ENCODE measurements at regions not wholly inside any gene's neighbourhood (a gene's known extent, or its start where the extent isn't known, plus 50 kb on each side); places are given as distances from the start of the nearest gene placed in this dataset.
"Not testable (repeated sequence)": the region's sequence is repeated elsewhere in the genome, so short reads cannot be mapped to it uniquely, and the experiment has no call there.

DNA sequence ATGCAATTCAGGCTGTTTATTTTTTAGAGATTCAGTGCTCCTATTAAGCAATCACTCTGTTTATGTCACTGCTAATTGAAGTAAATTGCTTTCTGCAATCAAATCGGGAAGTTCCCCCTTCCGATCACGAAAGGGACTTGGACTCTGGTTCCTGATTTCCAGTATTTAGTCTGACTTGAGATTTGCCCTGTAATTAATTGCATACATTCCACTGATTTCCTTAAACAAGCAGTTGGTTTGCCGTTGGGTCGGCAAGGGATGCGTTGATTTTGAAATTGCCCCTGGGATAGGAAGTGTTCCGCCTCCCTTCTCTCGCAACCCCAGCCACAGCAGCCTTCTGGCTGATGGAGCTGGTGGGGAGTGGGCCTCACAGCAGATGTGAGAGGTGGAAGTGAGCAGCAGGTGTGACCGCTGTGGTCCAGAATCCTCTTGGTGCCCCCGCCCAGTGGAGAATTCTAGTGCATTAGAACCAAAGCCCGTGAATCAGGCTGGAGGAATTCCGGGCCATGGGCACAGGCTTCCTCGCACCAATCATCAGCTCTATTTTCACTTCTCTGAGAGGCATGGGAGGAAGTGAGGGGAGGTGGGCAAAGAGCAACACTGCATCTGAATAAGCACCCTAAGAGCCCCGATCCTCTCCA, 102.5 kb downstream of the SPRY4 start:
- no peak for DNase-seq (ENCODE audit: low read depth)

DNA sequence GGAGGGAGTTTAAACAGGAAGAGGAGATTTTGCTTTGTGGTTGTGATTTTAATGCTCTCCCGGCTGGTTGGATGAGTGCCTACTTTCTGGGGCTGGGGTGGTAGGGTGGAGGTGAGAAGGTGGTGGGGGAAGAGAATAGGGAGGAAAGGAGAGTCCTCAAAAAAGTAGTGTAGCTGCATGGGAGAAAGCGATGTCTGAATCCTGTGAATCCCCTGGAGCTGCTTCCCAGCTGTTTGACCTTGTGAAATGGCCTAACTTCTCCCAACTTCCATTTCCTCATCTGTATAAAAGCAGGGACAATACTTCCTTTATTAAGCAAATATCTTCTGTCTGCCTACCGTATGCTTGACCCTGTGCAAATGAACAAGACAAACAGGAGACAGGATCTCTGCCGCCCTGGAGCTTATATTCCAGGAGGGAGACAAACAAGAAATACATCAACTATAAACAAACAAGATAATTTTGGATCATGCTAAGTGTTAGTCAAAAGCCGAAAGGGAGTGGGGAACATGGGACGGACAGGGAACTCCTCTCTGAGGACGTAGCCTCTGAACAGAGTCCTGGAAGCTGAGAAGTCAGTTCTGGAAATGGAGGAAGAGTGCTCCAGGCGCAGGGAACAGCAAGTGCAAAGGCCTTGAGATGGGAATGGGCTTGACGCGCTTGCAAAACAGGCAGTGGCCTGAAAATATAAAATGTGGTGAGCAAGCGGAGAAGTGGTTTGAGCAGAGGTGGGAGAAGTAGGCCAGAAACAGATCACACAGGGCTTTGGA, 103.5 kb downstream of the SPRY4 start:
- DNase-seq (ENCODE audit: low read depth), result no peak

DNA sequence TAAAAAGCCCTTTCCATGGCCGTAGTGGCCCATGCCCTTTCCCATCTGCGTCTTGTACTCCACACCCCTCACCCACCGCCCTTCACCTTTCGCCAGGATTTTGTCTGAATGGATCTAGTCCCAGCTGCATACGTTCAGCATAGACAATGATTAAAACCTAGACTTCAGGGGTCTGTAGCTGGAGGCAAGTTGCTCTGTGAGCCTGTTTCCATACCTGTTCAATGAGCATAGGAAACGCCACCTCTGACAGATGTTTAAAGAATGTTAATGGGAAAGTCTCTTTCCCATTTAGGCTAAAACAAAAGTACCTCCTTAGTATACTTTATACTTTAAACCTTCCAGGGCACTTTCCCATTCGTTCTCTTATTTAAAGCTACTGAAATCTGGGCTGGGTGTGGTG, 105.7 kb downstream of the SPRY4 start:
- no peak for DNase-seq (ENCODE audit: low read depth)

DNA sequence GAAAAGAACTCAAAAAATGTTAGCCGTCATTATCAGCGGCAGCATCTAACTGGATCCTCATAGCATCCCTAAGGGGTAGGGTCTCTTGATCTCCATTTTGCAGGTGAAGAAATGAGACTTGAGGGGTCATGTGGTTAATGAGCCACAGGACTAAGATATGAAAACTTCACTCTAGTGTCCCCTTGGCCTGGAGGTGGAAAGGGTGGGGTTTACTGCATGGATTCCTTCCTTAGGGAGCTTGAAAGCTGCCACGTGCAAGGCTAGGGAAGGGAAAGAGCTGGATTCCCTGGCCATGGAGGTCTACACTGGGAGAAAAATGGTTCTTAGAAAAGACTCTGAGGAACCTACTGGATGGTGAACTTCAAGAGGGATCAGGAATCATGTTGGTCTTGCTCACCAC, 107.9 kb downstream of the SPRY4 start:
- DNase-seq (ENCODE audit: low read depth), result no peak

DNA sequence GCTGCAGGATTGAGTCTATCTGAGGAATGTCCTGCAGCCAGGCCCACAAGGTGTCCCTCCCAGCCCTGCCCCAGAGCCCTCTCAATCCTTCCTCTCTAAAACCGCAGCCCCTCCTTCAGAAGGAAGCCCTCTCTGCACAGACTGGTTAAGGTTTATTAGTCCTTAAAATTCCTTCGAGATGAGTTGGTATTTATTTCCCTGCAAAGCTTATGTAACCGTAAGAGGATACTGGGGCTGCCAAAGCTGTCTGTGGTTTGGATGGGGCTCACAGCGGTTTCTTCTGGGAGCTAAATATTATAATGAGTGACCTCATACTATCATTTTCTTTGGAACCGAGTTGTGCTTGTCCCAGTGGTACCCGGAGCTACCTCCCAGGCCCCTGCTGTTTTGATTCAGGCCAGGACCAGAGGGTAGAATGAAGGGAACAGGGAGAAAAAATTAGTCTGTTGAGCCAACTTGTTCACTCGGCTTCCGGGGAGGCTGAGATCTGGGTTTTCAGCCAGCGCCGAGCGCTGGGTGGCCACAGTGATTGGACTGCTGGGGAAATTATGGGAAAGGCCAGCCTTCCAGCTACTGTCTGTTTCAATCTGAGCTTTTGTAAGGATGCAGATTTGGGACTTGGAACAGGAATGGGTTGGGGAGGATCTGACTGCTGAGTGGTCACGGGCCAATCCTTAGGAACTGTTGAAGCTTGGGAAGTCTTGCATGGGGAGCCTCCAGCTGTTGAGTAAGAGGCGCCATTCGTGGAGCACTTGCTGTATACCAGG, 107.5 kb downstream of the NDFIP1 start:
- peak; percentile 97 for DNase-seq (ENCODE audit: low read depth)

DNA sequence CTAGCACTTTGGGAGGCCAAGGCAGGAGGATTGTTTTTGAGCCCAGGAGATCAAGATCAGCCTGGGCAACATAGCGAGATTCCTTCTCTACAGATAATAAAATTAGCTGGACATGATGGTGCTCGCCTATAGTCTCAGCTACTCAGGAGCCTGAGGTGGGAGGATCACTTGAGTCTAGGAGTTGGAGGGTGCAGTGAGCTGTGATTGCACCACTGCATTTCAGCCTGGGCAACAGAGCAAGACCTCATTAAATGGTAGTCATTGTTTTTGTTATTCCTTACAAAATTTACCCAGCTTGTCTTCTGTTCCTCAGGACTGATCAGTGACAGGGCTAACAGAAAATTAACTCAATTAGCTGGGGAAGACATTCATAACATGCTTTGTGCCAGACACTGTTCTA, 104.5 kb downstream of the NDFIP1 start:
- no peak for DNase-seq (ENCODE audit: low read depth)

DNA sequence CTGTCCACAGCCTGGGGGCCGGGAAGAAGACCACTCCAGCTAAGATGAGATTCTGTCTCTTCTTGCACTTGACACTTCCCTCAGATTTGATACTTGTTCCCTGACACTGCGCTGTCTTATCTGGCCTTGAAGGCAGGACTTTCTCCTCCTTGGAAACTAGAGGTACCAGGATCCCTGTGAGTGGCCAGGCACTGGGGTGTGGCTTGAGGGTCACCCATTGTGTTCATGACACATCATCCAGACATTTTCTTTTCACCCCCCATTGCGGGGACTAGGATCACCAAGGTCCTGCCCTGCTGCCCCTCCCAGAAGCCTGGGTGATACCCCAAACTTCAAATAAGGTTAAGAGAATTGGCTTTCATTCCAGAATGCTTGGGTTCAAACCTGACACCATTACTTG, 103.3 kb downstream of the NDFIP1 start:
- no peak for DNase-seq (ENCODE audit: low read depth)

DNA sequence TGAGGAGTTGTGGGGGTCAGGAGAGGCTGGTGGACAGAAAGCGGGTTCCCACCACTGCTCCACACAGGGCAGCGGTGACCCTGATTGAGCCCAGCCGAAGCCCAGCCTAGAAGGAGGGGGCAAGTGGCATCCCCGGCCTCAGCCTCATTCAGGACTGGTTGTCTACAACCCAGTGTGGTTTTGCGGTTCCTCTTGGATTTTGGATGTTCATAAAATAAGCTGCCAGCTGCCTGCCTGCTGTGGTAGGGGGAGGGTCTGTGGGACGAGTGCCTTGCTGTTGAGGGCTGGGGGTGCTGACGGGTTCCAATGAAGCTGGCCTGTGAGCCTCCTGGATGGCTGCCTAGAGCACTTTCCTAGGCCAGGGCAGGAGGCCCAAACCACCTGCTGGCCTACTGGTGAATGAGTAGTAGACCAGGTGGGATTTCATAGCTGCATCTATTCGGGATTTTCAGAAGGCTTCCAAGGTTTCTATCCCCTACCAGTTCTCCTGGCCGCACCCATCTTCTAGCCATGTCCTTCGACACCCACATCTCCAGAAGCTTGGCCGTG, 102.4 kb downstream of the NDFIP1 start:
- DNase-seq (ENCODE audit: low read depth), result no peak

DNA sequence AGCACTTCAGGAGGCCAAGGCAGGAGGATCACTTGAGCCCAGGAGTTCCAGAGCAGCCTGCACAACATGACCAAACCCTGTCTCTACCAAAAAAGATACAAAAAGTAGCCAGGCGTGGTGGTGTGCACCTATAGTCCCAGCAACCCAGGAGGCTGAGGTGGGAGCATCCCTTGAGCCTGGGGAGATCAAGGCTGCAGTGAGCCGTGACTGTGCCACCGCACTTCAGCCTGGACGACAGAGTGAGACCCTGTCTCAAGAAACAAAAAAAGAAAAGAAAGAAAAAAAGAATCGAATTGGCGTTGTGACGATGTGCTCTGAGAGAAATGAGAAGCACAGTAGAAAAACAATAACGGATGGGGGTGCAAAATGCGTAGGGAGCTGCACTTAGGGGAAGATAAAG, 101.4 kb downstream of the NDFIP1 start:
- DNase-seq (ENCODE audit: low read depth), result no peak

DNA sequence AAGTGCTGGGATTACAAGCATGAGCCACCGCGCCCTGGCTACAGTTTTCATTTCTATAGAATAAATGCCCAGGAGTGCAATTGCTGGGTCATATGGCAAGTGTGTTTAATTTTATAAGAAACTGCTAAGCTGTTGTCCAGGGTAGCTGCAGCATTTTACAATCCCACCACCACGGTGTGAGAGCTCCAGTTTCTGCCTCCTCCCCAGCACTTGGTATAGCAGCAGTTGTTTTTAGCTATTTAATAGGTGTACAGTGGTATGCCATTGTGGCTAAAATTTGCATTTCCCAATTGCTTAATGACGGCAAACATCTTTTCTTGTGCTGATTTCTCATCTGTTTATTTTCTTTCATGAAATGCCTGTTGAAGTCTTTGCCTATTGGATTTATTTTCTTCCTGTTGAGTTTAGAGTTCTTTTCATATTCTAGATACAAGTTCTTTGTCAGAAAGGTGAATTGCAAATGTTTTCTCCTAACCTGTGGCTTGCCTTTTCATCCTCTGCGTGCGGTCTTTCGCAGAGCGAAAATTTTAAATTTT, 100.3 kb downstream of the NDFIP1 start:
- no peak for DNase-seq (ENCODE audit: low read depth)

DNA sequence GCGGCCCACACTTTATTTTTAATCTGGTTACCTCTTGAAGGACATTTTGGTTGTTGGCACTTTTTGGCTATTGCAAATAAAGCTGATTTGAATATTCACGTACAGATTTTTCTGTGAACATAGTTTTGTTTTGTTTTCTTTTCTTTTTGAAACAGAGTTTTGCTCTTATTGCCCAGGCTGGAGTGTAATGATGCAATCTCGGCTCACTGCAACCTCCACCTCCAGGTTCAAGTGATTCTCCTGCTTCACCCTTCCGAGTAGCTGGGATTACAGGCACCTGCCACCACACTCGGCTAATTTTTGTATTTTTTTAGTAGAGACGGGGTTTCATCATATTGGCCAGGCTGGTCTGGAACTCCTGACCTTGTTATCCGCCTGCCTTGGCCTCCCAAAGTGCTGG, 99.7 kb downstream of the NDFIP1 start:
- not testable (repeated sequence) for DNase-seq (ENCODE audit: low read depth)

DNA sequence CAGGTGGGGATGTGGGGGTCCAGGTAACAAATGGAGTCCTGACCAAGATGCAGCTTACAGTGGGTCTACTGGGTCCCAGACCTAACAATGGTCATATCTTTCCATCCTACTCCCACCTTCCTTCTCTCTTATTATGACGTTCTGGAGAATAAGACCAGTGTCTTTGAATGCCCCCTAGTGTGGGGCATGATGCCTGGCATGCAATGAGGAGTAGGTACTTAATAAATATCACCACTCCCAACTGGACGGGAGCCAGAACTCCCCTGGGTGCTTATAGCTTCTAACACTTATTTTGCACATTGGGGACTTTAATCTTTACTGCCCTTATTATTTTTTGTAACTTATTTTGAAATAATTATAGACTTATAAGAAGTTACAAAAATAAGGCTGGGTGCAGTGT, 98.2 kb downstream of the NDFIP1 start:
- no peak for DNase-seq (ENCODE audit: low read depth)

DNA sequence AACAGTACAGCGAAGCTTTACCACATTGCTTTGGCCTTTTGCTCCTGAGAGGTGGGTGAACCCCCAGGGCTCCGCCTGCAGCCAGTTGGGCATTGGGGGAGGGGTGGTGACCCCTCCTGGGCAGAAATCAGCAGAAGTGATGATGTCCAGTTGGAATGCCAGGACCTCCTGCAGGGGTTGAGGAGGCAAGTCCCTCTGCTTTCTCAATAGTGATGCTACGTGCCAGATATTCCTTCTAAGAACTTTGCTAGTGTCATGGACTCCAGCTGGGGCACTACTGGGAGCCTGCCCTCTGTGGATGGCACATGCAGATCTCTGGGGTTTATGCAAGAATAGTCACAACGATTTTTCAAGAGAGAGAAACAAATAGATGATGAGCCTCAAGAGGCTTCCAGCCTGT, 95.6 kb downstream of the NDFIP1 start:
- no peak for DNase-seq (ENCODE audit: low read depth)

Measured in LHCN-M2 (cell line).